Prostate gland (tissue), 2 donors: ENCODE measurements at regions not wholly inside any gene's neighbourhood (a gene's known extent, or its start where the extent isn't known, plus 50 kb on each side); places are given as distances from the start of the nearest gene placed in this dataset.

ENCODE experiments used
- CTCF ChIP-seq, 4 experiments: fragments of 200-600 bp in 2 of 4; fragments of 450-650 bp in 2 of 4; sonication (generic) in 2 of 4; IDR thresholded peaks; 1 replicate in 3 of 4; 2 replicates in 1 of 4; pipeline ENCODE4 v1.5.1; 2016 to 2019; ENCODE audit warnings: antibody characterized with exemption in 4 of 4, mild to moderate bottlenecking in 2 of 4, moderate library complexity in 2 of 4
- POLR2A ChIP-seq: fragments of 450-650 bp; IDR thresholded peaks from one replicate; pipeline ENCODE4 v1.6.1; 2016; ENCODE audit warnings: antibody characterized with exemption, mild to moderate bottlenecking
- POLR2AphosphoS5 ChIP-seq: sonication (generic); formaldehyde crosslinking; IDR thresholded peaks from one replicate; pipeline ENCODE4 v1.6.1; 2017; ENCODE audit warnings: antibody characterized with exemption

- TF ChIP-seq POLR2AphosphoS5 (no peak), CTCF (IDR thresholded peaks at IDR 0.05) (no peak), POLR2A (no peak)
Measured at GRCh38 chr20:11395581-11395980, 522.1 kb upstream of the BTBD3 start.
